CD14-positive monocyte (primary cell): ENCODE measurements at regions not wholly inside any gene's neighbourhood (a gene's known extent, or its start where the extent isn't known, plus 50 kb on each side); places are given as distances from the start of the nearest gene placed in this dataset.

Source experiments
- DNase-seq, 3 donors: peaks; one replicate each; pipeline ENCODE4 v3.0.0-alpha.2; 2011 to 2022
- H2AFZ ChIP-seq: 2 replicates; pipeline ENCODE4 v1.6.0; 2012; ENCODE audit warnings: mild to moderate bottlenecking, low read depth, low read length, inconsistent platforms; ENCODE audit not compliant: insufficient read depth, poor library complexity, severe bottlenecking
- H3K27ac ChIP-seq, 2 donors: 1 replicate in 1 of 2; 2 replicates in 1 of 2; pipeline ENCODE4 v1.5.1; 2012 to 2013; ENCODE audit warnings: low read length in 2 of 2, control low read depth in 1 of 2, inconsistent platforms in 1 of 2, low read depth in 1 of 2, mild to moderate bottlenecking in 1 of 2
- H3K27me3 ChIP-seq, 2 donors: one replicate each; pipeline versions ENCODE4 v1.6.0 to v1.6.1; 2011 to 2013; ENCODE audit warnings: low read length in 2 of 2; ENCODE audit not compliant: control insufficient read depth in 2 of 2, insufficient read depth in 2 of 2
- H3K36me3 ChIP-seq, 2 donors: replicated peaks in 1 of 2; 1 replicate in 1 of 2; 2 replicates in 1 of 2; pipeline versions ENCODE4 v1.5.1 to v1.6.1; 2012 to 2013; ENCODE audit warnings: low read length in 2 of 2, control low read depth in 1 of 2, inconsistent platforms in 1 of 2, mild to moderate bottlenecking in 1 of 2; ENCODE audit not compliant: insufficient read depth in 2 of 2, control insufficient read depth in 1 of 2
- H3K4me1 ChIP-seq, 2 donors: 1 replicate in 1 of 2; 2 replicates in 1 of 2; pipeline versions ENCODE4 v1.5.1 to v1.6.1; 2012 to 2013; ENCODE audit warnings: low read length in 2 of 2, control low read depth in 1 of 2, inconsistent platforms in 1 of 2, mild to moderate bottlenecking in 1 of 2, moderate library complexity in 1 of 2; ENCODE audit not compliant: insufficient read depth in 2 of 2, control insufficient read depth in 1 of 2
- H3K4me2 ChIP-seq: replicated peaks from 2 replicates; pipeline ENCODE3; 2012; ENCODE audit warnings: low read length, moderate library complexity, mild to moderate bottlenecking; ENCODE audit not compliant: poor library complexity, severe bottlenecking; ENCODE audit errors: extremely low read depth
- H3K4me3 ChIP-seq, 3 experiments: fragments of 200-600 bp in 1 of 3; sonication (generic) in 1 of 3; replicated peaks in 1 of 3; 1 replicate in 2 of 3; 2 replicates in 1 of 3; pipeline ENCODE4 v1.5.1; 2011 to 2013; ENCODE audit warnings: low read length in 3 of 3, mild to moderate bottlenecking in 3 of 3, control low read depth in 2 of 3, low read depth in 2 of 3, inconsistent platforms in 1 of 3, moderate library complexity in 1 of 3
- H3K79me2 ChIP-seq: 2 replicates; pipeline ENCODE4 v1.6.0; 2012; ENCODE audit warnings: mild to moderate bottlenecking, control low read depth, inconsistent platforms, low read length, moderate library complexity; ENCODE audit not compliant: insufficient read depth
- H3K9ac ChIP-seq: 2 replicates; pipeline ENCODE4 v1.6.0; 2017; ENCODE audit warnings: low read length, mild to moderate bottlenecking; ENCODE audit not compliant: insufficient read depth, poor library complexity, severe bottlenecking
- H3K9me3 ChIP-seq, 2 donors: replicated peaks in 1 of 2; 1 replicate in 1 of 2; 2 replicates in 1 of 2; pipeline versions ENCODE4 v1.5.1 to v1.6.1; 2012 to 2013; ENCODE audit warnings: low read length in 2 of 2, control low read depth in 1 of 2; ENCODE audit not compliant: control insufficient read depth in 1 of 2, insufficient read depth in 1 of 2
- H4K20me1 ChIP-seq: 2 replicates; pipeline ENCODE4 v1.6.0; 2012; ENCODE audit warnings: mild to moderate bottlenecking, low read length, control low read depth, moderate library complexity; ENCODE audit not compliant: insufficient read depth
- H3K27ac Mint-ChIP-seq, 7 donors: one replicate each; pipeline ENCODE4 v1.8.0; 2020; ENCODE audit warnings: mild to moderate bottlenecking in 7 of 7, mixed read lengths in 7 of 7, moderate library complexity in 6 of 7, inconsistent platforms in 2 of 7
- H3K27me3 Mint-ChIP-seq, 3 donors: one replicate each; pipeline ENCODE4 v1.8.0; 2021 to 2022; ENCODE audit warnings: low read depth in 3 of 3, mild to moderate bottlenecking in 3 of 3, mixed read lengths in 3 of 3, moderate library complexity in 3 of 3, inconsistent platforms in 1 of 3
- H3K36me3 Mint-ChIP-seq, 2 donors: one replicate each; pipeline ENCODE4 v1.8.0; 2020; ENCODE audit warnings: mixed read lengths in 2 of 2, inconsistent platforms in 1 of 2, mild to moderate bottlenecking in 1 of 2
- H3K4me1 Mint-ChIP-seq: one replicate; pipeline ENCODE4 v1.8.0; 2020; ENCODE audit warnings: mild to moderate bottlenecking, mixed read lengths
- H3K4me3 Mint-ChIP-seq, 2 donors: one replicate each; pipeline ENCODE4 v1.8.0; 2020; ENCODE audit warnings: mild to moderate bottlenecking in 2 of 2, mixed read lengths in 2 of 2, moderate library complexity in 1 of 2
- H3K9me3 Mint-ChIP-seq, 7 donors: one replicate each; pipeline ENCODE4 v1.8.0; 2020 to 2022; ENCODE audit warnings: mixed read lengths in 7 of 7, mild to moderate bottlenecking in 6 of 7, moderate library complexity in 6 of 7, inconsistent platforms in 2 of 7
- CTCF ChIP-seq: fragments of 200-600 bp; IDR thresholded peaks from one replicate; pipeline ENCODE4 v1.8.0; 2022; ENCODE audit warnings: antibody characterized with exemption, mild to moderate bottlenecking
- WGBS: methylation state at CpG from one replicate; pipeline ENCODE4 v1.1.5; 2013; ENCODE audit warnings: missing lambda C conversion rate; ENCODE audit not compliant: insufficient coverage; 5-methylcytosine and 5-hydroxymethylcytosine counted together
- intact Hi-C, 2 donors: fragments of 100-400 bp; cut with micrococcal nuclease; formaldehyde crosslinking; loops; one replicate each; pipeline versions ENCODE4 v1.15.0 to v1.15.1; 2023

GRCh38 chr1:29954591-29954990, 718.3 kb downstream of the PTPRU start:
- H3K9me3 Mint-ChIP-seq, result peaks cover 0 to 10% (median 0%) of the 10 kb centered on the region in 7 donors
- Histone ChIP-seq H3K9me3 (no peaks in the 10 kb centered on the region), H4K20me1 (no peaks in the 10 kb centered on the region), H3K79me2 (no peaks in the 10 kb centered on the region), H3K27me3 (no peaks in the 10 kb centered on the region), H2AFZ (no peak overlapping the region), H3K36me3 (no peaks in the 10 kb centered on the region), H3K4me2 (no peak overlapping the region), H3K9ac (no peak overlapping the region), H3K4me1 (no peaks in the 10 kb centered on the region), H3K27ac (no peak overlapping the region), H3K4me3 (no peak overlapping the region)
- intact Hi-C loops, result no loop called here
- WGBS, result 94% methylated on average over 2 of the region's 3 CpGs
- H3K27me3 Mint-ChIP-seq, result peaks cover 3 to 8% (median 4%) of the 10 kb centered on the region in 3 donors
- no peaks in the 10 kb centered on the region for H3K4me1 Mint-ChIP-seq
- no peak overlapping the region for H3K27ac Mint-ChIP-seq
- no peak for TF ChIP-seq CTCF
- H3K4me3 Mint-ChIP-seq, result no peak overlapping the region
- no peak for DNase-seq
- H3K36me3 Mint-ChIP-seq, result no peaks in the 10 kb centered on the region

GRCh38 chr1:29953961-29954360, 717.6 kb downstream of the PTPRU start:
- Mint-ChIP-seq H3K27me3 (peaks cover 3 to 8% (median 4%) of the 10 kb centered on the region in 3 donors), H3K27ac (no peak overlapping the region), H3K4me3 (no peak overlapping the region), H3K4me1 (no peaks in the 10 kb centered on the region), H3K9me3 (peaks cover 0 to 10% (median 0%) of the 10 kb centered on the region in 7 donors), H3K36me3 (no peaks in the 10 kb centered on the region)
- H4K20me1 ChIP-seq, result no peaks in the 10 kb centered on the region
- no peak overlapping the region for H3K27ac ChIP-seq
- H3K79me2 ChIP-seq, result no peaks in the 10 kb centered on the region
- intact Hi-C loops, result no loop called here
- no peak overlapping the region for H3K9ac ChIP-seq
- H3K9me3 ChIP-seq, result no peaks in the 10 kb centered on the region
- no peak for DNase-seq
- H3K36me3 ChIP-seq, result no peaks in the 10 kb centered on the region
- H3K4me3 ChIP-seq, result no peak overlapping the region
- WGBS, result 45% methylated on average over 4 of the region's 7 CpGs
- no peak overlapping the region for H2AFZ ChIP-seq
- no peaks in the 10 kb centered on the region for H3K27me3 ChIP-seq
- H3K4me1 ChIP-seq, result no peaks in the 10 kb centered on the region
- no peak overlapping the region for H3K4me2 ChIP-seq
- no peak for TF ChIP-seq CTCF
